Stimulated activated CD8-positive, alpha-beta memory T cell treated with anti-CD3 and anti-CD28 coated beads, Interleukin-4, amount 100 ng/mL, for 4 hours (primary cell): ENCODE measurements at regions not wholly inside any gene's neighbourhood (a gene's known extent, or its start where the extent isn't known, plus 50 kb on each side); places are given as distances from the start of the nearest gene placed in this dataset.
"Not testable (repeated sequence)": the region's sequence is repeated elsewhere in the genome, so short reads cannot be mapped to it uniquely, and the experiment has no call there.

Experiments used
- DNase-seq, 2 donors: peaks; one replicate each; pipeline ENCODE4 v3.0.0-alpha.2; 2020; ENCODE audit warnings: low read depth in 2 of 2, low spot score in 1 of 2

DNA sequence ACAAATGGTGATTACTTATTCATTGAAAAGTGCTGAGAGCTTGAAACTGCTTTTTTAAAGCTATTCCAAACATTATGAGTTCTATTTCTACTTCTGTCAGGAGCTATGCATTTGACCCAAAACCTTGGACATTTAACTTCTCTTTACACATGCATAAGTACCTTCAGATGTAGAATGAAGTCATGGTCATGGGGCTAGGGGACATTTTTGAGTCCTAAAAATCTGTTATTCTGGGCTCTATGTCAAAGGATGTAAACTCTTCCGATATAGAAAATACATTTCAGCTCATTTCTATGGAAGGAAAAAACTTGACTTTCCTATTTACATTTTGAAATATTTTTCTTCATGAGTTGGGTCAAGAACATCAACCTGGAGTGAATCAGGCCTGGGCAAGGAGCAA lies 179.5 kb upstream of the CXCL12 start:
- no peak for DNase-seq

DNA sequence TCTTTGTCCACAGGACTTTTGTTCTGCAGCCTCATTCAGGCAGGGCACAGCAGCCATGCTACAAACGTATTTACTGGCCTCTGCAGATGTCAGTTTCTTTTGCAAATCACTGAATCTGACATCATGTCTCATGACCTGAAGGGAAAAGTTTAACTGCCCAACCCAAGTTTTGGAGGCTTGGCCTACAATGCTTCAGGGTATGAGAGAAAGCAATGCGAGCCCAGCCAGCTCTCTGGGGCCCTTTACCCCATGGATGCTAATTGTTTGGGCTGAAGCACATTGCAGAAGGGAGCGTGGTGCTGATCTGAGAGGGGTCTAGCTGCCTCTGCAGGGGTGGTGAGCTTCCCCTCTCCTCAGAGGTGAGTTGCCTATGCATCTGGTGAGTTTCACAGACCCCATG lies 179.9 kb upstream of the CXCL12 start:
- no peak for DNase-seq

DNA sequence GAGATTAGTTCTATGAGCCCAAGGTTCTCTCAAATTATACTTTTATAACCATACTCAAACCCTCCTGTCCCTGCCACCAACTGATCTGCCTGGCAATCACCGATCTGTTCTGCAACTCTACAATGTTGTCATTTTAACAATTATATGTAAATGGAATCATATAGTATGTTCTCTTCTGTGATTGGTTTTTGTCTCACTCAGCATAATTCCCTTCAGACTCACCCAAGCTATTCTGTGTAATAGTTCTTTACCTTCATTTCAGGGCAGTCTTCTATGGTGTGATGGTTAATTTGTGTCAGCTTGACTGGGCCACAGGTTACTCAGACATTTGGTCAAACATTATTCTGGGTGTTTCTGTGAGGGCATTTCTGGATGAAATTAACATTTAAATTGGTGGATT lies 181.9 kb upstream of the CXCL12 start:
- no peak for DNase-seq

DNA sequence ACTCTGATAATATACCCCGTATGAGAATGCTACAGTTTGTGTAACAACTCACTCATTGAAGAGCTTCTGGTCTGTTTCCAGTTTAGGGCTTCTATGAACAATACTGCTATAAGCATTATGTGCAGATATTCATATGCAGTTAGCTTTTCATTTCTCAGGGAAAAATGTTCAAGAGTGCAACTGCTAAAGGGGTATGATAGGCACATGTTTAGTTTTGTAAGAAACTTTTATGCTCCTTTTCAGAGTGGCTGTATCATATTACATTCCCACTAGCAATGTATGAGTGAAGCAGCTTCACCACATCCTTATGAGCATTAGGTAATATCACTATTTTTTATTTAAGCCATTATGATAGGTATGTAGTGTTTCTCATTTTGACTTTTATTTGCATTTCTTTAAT lies 182.6 kb upstream of the CXCL12 start:
- DNase-seq: no peak

DNA sequence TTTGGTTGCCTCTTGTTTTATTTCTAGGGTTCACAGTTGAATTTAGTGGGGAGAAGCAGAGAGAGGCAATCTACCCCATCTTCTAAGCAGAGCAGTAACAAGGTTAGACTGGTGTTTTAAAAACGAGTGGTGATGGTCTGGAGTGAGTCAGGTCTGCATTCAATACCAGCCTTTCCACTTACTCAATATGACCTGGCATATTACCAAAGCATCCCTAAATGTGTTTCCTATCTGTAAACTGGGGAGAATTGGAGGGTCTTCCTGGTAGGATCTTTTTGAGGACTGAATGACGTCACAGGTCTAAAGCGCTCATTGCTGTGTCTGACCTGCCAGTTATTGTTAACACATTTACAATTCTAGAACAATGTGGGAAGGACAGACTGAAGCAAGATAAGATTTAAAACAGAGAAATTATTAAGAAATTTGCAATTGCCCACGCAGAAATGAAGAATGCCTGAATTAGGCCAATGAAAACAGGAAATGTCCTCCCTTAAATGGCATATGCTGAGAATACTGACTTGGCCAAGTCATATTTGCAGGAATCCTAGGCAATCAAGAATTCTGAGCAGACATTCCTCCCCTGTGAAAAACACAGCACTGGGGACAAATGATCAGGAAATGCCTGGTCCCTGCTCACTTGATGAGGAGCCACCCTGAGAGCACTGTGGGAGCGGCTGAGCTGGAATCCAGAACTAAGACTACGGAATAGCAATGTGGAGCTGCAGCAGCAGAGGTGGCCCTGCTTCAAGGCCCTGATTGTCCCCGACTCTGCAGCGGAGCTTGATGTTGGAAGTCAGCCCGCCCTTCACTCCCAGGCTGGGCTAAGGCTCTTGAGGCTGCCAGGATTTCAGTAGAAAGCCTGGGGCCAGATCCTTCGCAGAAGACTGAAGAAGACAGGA lies 184.5 kb upstream of the CXCL12 start:
- DNase-seq: no peak

DNA sequence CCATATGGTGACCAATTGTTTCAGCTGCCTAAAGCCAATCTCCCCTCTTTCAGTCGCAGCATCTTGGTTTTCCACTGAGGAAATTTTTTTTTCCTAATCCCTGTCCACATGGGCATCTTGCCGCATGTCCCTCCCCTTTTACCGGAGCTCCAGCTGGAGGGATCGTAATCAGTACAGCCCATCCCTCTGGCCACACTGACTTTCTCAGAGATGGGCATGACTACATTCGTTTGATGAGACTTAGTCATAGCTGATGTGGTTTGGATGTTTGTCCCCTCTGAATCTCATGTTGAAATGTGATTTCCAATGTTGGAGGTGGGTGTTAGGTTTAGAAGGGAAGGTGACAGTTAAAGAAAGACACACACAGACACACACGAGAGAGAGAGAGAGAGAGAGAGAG lies 186.8 kb upstream of the CXCL12 start:
- no peak for DNase-seq

DNA sequence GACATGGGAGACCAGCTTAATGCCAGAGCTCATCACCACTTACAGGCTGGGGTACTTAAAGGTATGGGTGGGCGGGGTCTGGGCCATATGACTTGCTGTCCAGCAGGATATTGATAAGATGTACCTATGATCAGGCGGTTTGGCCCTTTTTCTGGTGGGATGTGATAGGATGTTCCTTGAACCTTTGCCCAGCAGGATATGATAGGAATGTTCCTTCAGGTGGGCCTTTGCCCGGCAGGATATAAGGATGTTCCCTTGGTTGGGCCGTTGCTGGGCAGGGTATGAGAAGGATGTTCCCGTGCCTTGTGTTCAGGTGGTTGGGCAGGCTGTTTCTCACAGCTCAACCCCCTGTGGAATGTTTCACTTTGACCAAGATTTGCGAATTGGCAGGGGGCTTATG lies 187.2 kb upstream of the CXCL12 start:
- DNase-seq: no peak

DNA sequence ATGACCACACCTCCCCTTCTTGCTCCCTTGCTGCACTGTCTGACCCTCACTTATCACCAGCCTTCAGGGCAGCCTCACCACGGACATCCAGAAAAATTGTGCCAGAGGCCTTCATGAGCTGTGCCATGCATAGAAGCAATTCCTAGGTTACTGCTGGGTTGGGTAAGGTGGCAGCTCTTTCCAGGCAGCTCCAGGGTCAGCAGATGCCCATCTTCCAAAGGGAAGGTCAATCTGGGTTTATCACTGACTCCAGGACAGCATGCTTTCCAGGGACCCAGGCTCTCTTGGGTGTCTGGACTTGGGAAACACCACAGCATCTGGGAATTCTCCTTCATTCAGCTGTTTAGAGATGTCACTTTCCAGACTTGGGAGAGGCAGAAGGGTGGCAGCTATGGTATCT lies 188.9 kb upstream of the CXCL12 start:
- no peak for DNase-seq

DNA sequence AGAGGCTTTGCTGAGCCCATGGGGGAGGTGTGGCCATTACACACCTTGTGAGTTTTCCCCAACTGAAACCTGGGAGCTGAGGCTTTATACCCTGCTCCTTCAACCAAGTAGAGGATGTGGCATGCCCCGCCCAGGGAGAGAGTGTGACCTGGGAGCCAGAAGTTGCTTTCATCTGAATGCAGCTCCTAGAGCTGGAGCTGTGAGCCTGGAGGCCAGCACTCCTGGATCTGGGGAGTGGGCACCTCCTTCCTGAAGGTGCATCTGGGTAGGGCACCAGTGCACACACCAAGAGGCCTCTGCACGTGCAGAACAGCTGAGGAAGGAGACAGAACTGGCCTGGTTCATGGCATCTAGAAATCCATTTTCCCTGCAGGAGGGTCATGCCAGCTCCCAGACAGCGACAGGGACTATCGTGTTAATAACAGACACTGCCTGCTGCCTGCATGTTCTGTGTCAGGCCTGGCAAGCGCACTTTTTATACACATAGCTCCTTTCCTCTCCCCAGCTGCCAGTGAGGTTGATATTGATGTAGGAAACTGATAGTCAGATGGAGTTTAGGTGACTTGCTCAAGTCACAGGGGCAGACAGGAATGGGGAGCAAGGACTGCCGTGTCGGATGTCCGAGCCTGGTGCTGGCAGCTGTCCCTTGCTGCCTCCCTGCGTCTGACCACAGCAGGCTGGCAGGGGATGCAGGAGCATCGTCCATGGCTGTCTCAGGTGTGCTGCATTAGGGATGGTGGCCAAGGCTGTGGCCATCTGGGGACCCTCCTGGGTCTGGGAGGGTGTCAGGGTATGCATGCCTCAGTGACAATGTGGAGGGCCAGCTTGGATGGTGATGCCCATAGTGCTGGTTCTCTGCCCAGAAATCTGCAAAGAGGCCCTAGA lies 189.9 kb upstream of the CXCL12 start:
- DNase-seq: no peak

DNA sequence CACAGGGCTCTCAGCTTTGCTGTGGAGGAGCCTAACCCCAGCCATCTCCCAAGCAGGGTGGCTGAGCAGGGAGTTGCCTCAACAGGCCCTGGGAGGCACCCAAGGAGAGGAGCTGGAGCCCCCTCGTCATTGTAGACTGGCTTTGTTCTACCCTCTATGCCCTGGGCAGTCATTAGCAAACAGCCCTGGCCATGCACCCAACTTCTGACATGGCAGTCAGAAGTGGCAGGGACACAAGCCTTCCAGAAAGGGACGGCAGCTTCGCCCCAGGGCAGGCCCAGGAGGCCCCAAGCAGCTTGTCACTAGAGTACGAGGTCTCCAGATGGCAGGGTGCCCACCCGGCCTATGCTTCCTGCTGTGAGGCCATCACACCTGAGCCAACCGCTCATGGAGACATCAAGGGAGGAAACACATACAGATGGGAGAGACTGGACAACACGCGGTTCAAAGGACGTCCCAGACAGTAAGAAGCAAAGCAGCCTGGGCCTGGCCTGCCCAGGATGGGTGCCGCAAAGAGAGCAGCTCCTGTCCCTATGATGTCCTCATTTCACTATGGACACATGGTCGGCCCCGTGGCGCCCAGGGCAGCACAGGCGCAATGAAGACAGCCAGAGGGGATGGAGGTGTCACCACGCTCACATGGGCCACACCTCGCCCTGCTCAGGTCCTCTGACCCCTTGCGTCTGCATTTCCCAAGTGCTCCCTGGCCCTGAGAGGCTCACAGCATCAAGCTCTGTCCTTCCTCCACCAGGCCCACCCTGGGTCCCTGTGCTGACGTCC lies 190.9 kb upstream of the CXCL12 start:
- no peak for DNase-seq

DNA sequence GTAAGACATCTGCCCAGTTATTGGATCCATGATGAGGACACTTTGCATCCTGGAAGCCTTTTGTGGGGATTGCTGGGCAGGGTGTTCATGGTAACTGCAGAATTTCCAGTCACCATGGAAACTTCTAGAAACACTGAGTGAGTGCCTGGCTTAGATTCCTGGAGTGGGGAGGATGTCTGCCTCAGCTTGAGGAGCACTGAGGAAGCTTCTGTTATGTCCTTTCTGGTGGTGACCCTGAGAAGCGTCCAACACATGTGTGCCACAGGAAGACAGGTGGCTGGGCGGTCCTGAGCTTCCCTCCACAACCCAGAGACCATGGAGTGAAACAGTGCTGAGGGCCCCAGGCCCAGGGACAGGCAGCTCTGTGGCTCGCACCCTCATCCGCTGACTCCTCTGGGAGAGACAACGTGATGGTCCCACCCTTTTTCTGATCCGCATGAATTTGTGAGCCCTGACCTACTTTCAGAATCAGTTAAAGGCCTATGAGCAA lies 191.8 kb upstream of the CXCL12 start:
- DNase-seq: no peak

DNA sequence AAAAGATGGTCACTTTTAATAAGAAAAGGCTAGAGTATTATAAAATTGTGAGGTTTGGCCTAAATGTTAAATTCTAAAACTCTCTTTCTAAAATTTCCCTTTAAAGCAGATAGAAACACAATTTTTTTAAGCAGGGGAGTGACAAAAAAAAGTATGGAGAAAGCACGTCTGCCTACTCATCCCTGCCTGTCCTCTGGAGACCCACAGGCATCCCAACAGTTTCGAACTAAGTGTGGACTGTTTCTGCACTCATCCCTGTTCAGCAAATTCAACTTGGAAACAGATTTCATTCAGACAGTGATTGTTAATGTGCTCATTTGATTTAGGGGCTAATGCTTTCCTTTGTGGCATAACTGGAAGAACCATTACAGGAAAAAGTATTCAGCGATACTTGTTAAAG lies 192.6 kb upstream of the CXCL12 start:
- no peak for DNase-seq

DNA sequence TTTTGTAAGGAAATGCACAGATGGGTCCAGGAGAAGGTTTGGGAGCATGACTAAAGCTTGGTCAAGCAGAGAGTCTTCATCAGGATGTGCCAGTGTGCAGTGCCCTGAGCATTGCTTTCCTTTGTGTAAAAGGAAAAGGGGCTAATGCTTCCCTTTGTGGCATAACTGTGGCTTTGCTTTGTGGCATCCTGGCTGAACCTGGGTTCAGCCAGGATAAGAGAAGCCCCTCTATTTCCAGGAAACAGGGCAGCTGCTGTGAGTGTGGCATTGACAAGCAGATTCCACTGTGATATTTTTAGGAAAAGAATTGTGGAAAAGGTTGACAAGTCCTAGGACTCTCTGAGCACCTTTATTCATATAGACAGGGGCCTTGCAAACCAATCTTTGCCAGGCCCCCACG lies 193.4 kb upstream of the CXCL12 start:
- DNase-seq: no peak

DNA sequence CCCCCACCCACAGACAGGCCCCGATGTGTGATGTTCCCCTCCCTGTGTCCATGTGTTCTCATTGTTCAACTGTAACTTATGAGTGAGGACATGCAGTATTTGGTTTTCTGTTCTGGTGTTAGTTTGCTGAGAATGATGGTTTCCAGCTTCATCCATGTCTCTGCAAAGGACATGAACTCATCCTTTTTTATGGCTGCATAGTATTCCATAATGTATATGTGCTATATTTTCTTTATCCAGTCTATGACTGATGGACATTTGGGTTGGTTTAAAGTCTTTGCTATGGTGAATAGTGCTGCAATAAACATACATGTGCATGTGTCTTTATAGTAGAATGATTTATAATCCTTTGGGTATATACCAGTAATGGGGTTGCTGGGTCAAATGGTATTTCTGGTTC lies 194.1 kb upstream of the CXCL12 start:
- DNase-seq: not testable (repeated sequence)

DNA sequence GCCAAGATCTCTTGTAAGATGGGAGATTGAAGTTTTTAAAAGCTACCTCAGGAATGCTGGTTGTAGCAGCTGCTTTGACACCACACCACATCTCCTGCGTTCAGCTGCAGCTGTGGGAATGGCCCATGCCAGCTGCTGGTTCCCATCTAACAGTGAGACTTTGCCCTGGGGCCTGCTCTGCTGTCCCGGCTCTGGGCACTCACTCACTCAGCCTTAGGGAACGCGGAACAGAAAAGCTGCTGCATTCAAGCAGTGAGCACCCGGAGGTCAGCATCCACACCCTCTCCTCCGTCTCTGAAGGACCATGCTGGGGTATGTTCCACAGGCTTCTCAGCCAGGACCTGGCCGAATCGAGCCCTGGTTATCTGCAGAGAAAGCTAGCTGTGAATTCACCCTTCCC lies 197.1 kb upstream of the CXCL12 start:
- DNase-seq: no peak

DNA sequence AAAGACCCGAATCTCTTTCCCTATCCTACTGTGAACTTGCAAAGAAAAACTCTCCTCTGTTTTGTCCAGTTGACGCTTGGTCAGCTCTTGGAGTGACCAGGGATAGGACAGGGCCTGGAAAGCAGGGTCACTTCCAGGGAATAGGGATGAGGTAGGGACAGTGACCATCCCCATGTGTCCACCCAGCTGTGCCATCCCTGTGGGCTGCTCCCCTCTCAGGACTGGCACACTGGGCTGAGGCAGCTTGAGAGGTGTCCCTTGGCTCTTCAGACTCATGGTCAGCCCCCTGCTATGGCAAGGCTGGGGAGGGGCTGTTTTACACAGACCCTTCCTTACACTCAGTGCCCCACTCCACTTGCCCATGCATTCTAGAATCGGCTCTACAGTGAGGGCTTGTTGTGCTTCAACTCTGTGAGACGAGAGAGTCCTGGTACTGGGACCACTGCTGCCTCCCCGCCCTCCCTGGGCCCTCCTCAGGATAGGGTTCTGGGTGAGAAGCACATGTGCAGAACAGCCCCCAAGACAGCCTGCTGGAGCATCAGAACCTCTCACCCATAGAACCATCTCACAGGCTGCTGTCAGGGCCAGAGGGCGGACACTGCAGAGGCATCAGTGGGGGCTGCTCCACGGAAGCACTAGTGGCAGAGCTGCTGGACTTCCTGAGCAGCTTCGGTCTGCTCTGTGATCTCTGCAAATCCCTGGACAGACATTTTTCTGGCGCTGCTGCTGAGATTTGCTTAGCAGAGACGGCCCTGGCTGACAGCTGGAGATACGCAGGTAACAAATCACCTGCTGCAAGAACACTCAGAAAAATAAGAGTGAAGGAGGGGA lies 202.8 kb upstream of the CXCL12 start:
- no peak for DNase-seq

DNA sequence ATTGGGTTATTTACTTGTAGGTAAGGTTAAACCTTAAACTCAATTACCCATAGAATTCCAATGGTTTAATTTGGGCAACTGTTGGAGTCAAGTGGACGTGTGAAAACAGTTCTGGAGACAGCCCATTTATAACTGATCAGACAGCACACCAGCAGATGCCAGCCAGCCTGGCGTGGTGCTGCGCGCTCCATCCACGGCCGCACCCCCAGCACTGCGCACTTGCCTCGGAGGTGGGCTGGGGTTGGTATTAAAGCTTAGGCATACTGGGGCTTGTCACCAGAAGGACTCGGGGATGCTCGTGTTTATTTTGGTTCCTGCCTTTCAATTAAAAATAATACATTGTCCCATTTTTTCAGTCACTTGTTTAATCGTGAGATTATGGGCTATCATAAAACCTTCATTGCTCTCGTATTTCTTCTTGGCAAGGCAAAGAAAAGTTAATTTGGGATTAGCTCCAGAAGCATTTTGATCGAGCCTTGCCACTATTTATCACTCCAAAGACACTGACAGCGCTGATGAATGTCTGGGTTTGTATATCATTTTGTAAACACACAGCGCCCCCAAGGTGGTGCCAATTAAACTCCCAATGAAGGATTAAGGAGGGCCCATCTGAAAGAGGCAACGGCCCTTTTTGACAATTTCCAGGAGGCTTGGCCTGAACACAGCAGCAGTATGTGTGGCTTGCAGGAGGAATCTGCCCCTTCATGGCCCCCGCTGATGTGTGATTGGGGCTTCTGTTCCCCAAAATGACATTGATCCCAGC lies 204.5 kb upstream of the CXCL12 start:
- no peak for DNase-seq

DNA sequence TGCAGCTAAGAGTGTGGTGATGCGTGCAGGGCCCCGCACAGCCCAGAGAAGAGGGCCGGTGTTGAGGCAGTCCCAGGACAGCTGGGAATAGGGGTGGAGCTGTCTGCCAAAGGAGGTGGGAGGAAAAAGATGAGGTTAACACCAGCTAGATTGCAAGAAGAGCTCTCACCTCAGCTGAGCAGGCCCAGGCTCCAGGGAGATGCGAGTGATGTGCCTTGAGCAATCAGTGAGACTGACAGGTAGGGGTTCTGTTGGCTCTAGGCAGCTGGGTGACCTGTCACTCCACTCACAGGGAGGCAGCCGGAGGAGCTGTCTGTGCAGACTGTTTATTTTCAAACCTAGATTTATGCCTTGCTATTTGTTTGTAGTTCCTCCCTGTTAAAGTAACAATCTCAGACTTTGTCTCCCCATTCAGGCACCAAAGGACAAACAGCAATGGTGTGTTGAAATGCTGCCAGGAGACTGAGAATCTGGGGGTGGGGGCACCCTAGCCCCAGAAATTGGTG lies 205.1 kb upstream of the CXCL12 start:
- DNase-seq: no peak

DNA sequence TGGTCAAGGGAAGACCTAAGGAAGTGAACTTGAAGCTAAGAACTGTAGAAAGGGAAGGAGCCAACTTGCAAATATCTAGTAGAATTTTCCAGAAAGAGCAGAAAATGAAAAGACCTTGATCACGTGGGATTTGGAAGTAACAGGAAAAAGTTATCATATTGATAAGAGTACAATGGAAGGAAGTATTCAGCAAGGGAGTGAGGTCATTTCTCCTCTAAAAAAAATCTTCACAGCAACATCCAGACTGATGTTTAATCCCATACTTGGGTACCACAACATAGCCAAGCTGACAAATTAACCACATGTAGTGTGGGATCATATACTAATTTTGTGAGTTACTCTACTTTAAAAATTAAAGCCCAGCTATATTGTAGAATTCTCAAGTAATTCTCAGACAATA lies 207.0 kb upstream of the CXCL12 start:
- DNase-seq: no peak

DNA sequence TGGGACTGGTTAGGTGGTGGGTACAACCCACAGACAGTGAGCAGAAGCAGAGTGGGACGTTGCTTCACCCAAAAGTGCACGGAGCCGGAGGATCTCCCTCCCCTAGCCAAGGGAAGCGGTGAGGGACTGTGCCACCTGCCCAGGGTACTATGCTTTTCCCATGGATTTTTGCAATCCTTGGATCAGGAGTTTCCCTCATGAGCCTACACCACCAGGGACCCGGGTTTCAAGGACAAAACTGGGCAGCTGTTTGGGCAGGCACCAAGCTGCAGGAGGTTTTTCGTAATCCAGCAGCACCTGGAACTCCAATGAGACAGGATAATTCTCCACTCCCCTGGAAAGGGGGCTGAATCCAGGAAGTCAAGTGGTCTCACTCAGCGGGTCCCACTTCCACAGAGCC lies 209.1 kb upstream of the CXCL12 start:
- DNase-seq: no peak
